SK-N-SH treated with all-trans-retinoic acid at 6 μM for 48 hours (cell line): ENCODE measurements at regions not wholly inside any gene's neighbourhood (a gene's known extent, or its start where the extent isn't known, plus 50 kb on each side); places are given as distances from the start of the nearest gene placed in this dataset.

Source experiments
- ARNTL ChIP-seq: fragments of 450-650 bp; formaldehyde crosslinking; IDR thresholded peaks from 2 replicates; pipeline ENCODE4 v1.5.0; 2020; ENCODE audit warnings: low read depth, mild to moderate bottlenecking, moderate library complexity, borderline replicate concordance
- GLIS3 ChIP-seq: fragments of 250-450 bp; sonication (Bioruptor Pico); IDR thresholded peaks from 2 replicates; pipeline ENCODE4 v1.5.0; 2020; ENCODE audit warnings: mild to moderate bottlenecking, moderate library complexity
- ISL1 ChIP-seq: fragments of 250-450 bp; sonication (Bioruptor Pico); IDR thresholded peaks from 2 replicates; pipeline ENCODE4 v2.1.2; 2022; ENCODE audit warnings: mild to moderate bottlenecking, moderate library complexity
- OSR1 ChIP-seq: fragments of 250-450 bp; sonication (Bioruptor Pico); IDR thresholded peaks from 2 replicates; pipeline ENCODE4 v1.8.0; 2022; ENCODE audit warnings: moderate library complexity, mild to moderate bottlenecking, inconsistent platforms
- PATZ1 ChIP-seq: fragments of 250-450 bp; sonication (Bioruptor Pico); IDR thresholded peaks from 2 replicates; pipeline ENCODE4 v1.8.0; 2020; ENCODE audit warnings: mild to moderate bottlenecking, moderate library complexity, borderline replicate concordance
- RARB ChIP-seq: fragments of 250-450 bp; sonication (Bioruptor Pico); IDR thresholded peaks from 2 replicates; pipeline ENCODE4 v1.8.0; 2021; ENCODE audit warnings: mild to moderate bottlenecking, moderate library complexity
- TCF4 ChIP-seq: fragments of 250-450 bp; sonication (Bioruptor Pico); IDR thresholded peaks from 2 replicates; pipeline ENCODE4 v1.8.0; 2021; ENCODE audit warnings: mild to moderate bottlenecking, moderate library complexity, borderline replicate concordance
- TSHZ2 ChIP-seq: fragments of 250-450 bp; sonication (Bioruptor Pico); IDR thresholded peaks from 2 replicates; pipeline ENCODE4 v1.5.0; 2020; ENCODE audit warnings: mild to moderate bottlenecking, moderate library complexity
- ZFP30 ChIP-seq: fragments of 450-650 bp; formaldehyde crosslinking; IDR thresholded peaks from 2 replicates; pipeline ENCODE4 v1.5.0; 2022; ENCODE audit warnings: mild to moderate bottlenecking, moderate library complexity

GRCh38 chr9:29775491-29775890 lies 2202.2 kb upstream of the C9orf72 start:
- TF ChIP-seq RARB (CRISPR knock-in tag), result no peak
- TF ChIP-seq ARNTL (CRISPR knock-in tag), result no peak
- TF ChIP-seq ISL1 (CRISPR knock-in tag), result no peak
- TF ChIP-seq PATZ1 (CRISPR knock-in tag), result no peak
- no peak for TF ChIP-seq TCF4 (CRISPR knock-in tag)
- TF ChIP-seq ZFP30 (CRISPR knock-in tag), result no peak
- no peak for TF ChIP-seq GLIS3 (CRISPR knock-in tag)
- TF ChIP-seq TSHZ2 (CRISPR knock-in tag), result no peak
- TF ChIP-seq OSR1 (CRISPR knock-in tag), result no peak
